ENCODE measurements at regions not wholly inside any gene's neighbourhood (a gene's known extent, or its start where the extent isn't known, plus 50 kb on each side); places are given as distances from the start of the nearest gene placed in this dataset.

GRCh38 chr13:109397285-109397684 is 389.1 kb downstream of the IRS2 start:
- no peak for DNase-seq

- no peak for DNase-seq
Measured at GRCh38 chr13:109396266-109396665, 390.1 kb downstream of the IRS2 start.

GRCh38 chr13:109395014-109395413 is 391.4 kb downstream of the IRS2 start:
- DNase-seq = no peak

- no peak for DNase-seq
Measured at GRCh38 chr13:109394311-109394988, 391.9 kb downstream of the IRS2 start.

- no peak for DNase-seq
Measured at GRCh38 chr13:109393045-109393444, 393.3 kb downstream of the IRS2 start.

GRCh38 chr13:109390391-109390790 is 396.0 kb downstream of the IRS2 start:
- DNase-seq = no peak

GRCh38 chr13:109389892-109390345 is 396.5 kb downstream of the IRS2 start:
- DNase-seq = peak; percentile 72

- DNase-seq = peak; percentile 83
Measured at GRCh38 chr13:109389456-109389855, 396.9 kb downstream of the IRS2 start.

- no peak for DNase-seq
Measured at GRCh38 chr13:109387471-109387870, 398.9 kb downstream of the IRS2 start.

- DNase-seq = peak; percentile 76
Measured at GRCh38 chr13:109385242-109385560, 401.2 kb downstream of the IRS2 start.

GRCh38 chr13:109384491-109385241 is 401.7 kb downstream of the IRS2 start:
- DNase-seq = peak; percentile 97

GRCh38 chr13:109383683-109384082 is 402.7 kb downstream of the IRS2 start:
- DNase-seq = peak; percentile 90

- peak; percentile 91 for DNase-seq
Measured at GRCh38 chr13:109381546-109382180, 404.7 kb downstream of the IRS2 start.

GRCh38 chr13:109380457-109380856 is 405.9 kb downstream of the IRS2 start:
- DNase-seq = no peak

GRCh38 chr13:109379930-109380329 is 406.5 kb downstream of the IRS2 start:
- no peak for DNase-seq

- no peak for DNase-seq
Measured at GRCh38 chr13:109376936-109377335, 409.4 kb downstream of the IRS2 start.

- no peak for DNase-seq
Measured at GRCh38 chr13:109374609-109375200, 411.7 kb downstream of the IRS2 start.

GRCh38 chr13:109372666-109373065 is 413.7 kb downstream of the IRS2 start:
- no peak for DNase-seq

- DNase-seq = no peak
Measured at GRCh38 chr13:109371066-109371465, 415.3 kb downstream of the IRS2 start.

- no peak for DNase-seq
Measured at GRCh38 chr13:109370496-109370895, 415.9 kb downstream of the IRS2 start.

GRCh38 chr13:109369353-109370052 is 416.9 kb downstream of the IRS2 start:
- no peak for DNase-seq

- no peak for DNase-seq
Measured at GRCh38 chr13:109368230-109368629, 418.2 kb downstream of the IRS2 start.

- DNase-seq = peak; percentile 42
Measured at GRCh38 chr13:109366525-109366924, 419.9 kb downstream of the IRS2 start.

Data from fibroblast of skin of abdomen (primary cell).